ENCODE measurements at regions not wholly inside any gene's neighbourhood (a gene's known extent, or its start where the extent isn't known, plus 50 kb on each side); places are given as distances from the start of the nearest gene placed in this dataset.

DNA sequence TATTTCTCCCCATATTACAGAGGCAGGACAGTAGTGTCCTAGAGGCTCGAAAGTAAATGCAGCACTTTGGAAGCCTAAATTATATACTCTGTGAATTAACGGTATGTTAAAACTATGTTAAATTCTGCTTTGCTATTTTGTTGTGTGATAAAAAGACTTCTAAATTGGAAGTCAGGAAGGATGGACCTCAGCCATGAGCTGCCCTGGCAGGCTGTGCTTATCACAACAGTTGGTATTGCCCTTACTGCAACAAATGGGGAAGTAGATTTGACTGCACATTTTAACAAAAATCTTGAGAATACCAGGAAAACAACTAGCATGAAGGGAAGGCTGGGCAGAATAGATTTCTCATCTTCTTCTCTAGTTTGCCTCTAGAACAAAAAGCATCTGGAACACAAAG lies 706.6 kb downstream of the SI start:
- TF ChIP-seq, protein P1, sequence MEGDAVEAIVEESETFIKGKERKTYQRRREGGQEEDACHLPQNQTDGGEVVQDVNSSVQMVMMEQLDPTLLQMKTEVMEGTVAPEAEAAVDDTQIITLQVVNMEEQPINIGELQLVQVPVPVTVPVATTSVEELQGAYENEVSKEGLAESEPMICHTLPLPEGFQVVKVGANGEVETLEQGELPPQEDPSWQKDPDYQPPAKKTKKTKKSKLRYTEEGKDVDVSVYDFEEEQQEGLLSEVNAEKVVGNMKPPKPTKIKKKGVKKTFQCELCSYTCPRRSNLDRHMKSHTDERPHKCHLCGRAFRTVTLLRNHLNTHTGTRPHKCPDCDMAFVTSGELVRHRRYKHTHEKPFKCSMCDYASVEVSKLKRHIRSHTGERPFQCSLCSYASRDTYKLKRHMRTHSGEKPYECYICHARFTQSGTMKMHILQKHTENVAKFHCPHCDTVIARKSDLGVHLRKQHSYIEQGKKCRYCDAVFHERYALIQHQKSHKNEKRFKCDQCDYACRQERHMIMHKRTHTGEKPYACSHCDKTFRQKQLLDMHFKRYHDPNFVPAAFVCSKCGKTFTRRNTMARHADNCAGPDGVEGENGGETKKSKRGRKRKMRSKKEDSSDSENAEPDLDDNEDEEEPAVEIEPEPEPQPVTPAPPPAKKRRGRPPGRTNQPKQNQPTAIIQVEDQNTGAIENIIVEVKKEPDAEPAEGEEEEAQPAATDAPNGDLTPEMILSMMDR (IDR thresholded peaks at IDR 0.05) = no peak
- TF ChIP-seq POLR2A (IDR thresholded peaks at IDR 0.05) = no peak

Measured in heart left ventricle (tissue), 13 donors.